ENCODE measurements at regions not wholly inside any gene's neighbourhood (a gene's known extent, or its start where the extent isn't known, plus 50 kb on each side); places are given as distances from the start of the nearest gene placed in this dataset. TPM values are rescaled to one million over a fixed set of nuclear protein-coding genes. Genes with fewer than 3 reads are reported as not detected.

Small RNA genes in the stretch of these regions (small RNA-seq; reads per million reads assigned to genes)
- gene AC008571.1 (ENCODE audit: insufficient read depth), result not detected
